AG10803 (cell line): ENCODE measurements at regions not wholly inside any gene's neighbourhood (a gene's known extent, or its start where the extent isn't known, plus 50 kb on each side); places are given as distances from the start of the nearest gene placed in this dataset.

Source experiments
- DNase-seq: peaks from one replicate; pipeline ENCODE4 v3.0.0; 2010; ENCODE audit warnings: low read depth
- H3K4me3 ChIP-seq: 2 replicates; pipeline ENCODE4 v1.5.1; 2011; ENCODE audit warnings: mild to moderate bottlenecking, low read length, control low read depth
- TF ChIP-seq, protein P1 (sequence below): conservative IDR thresholded peaks from 2 replicates; pipeline ENCODE4 v1.5.1; 2011; ENCODE audit warnings: mild to moderate bottlenecking, low read length, control low read depth, inconsistent platforms

DNA sequence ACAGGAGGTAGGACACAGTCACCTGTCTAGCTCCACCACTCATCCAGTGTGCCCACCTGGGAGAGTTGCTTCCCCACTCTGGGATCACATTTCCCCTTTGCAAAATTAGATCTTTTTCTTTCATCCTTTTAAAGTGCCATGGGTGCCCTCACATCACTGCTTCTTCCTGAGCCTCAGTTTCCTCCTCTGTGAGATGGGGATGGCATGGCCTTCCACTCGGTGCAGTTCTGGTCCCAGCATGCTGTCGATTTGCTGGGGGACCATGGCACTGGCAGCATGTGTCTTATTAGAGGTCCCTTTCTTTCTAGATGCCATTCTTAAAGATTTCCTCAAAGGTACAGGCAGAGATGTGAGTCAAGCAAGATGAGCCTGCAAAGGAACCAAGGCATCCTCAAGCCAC, 158.3 kb upstream of the ZMIZ1 start:
- no peak overlapping the region for H3K4me3 ChIP-seq
- no peak for DNase-seq
- TF ChIP-seq, protein P1, sequence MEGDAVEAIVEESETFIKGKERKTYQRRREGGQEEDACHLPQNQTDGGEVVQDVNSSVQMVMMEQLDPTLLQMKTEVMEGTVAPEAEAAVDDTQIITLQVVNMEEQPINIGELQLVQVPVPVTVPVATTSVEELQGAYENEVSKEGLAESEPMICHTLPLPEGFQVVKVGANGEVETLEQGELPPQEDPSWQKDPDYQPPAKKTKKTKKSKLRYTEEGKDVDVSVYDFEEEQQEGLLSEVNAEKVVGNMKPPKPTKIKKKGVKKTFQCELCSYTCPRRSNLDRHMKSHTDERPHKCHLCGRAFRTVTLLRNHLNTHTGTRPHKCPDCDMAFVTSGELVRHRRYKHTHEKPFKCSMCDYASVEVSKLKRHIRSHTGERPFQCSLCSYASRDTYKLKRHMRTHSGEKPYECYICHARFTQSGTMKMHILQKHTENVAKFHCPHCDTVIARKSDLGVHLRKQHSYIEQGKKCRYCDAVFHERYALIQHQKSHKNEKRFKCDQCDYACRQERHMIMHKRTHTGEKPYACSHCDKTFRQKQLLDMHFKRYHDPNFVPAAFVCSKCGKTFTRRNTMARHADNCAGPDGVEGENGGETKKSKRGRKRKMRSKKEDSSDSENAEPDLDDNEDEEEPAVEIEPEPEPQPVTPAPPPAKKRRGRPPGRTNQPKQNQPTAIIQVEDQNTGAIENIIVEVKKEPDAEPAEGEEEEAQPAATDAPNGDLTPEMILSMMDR, result no peak

DNA sequence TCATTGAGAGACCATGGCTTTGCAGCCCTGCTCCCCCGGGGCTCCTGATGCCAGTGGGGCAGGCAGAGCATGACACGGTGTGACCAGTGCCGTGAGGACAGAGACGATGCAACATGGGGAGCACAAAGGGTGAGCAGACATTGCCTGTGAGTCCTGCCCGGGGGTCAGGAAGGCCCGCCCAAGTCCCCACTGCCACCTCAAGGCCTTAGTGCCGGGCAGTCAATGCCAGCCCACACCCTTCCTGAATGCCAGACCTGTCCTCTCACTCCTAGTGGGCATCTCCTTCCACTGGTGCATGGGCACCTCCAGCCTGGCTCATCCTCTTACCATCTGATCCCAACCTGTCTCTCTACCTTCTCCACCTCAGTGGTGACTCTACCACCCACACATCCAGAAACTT, 157.9 kb upstream of the ZMIZ1 start:
- H3K4me3 ChIP-seq, result no peak overlapping the region
- DNase-seq, result no peak
- TF ChIP-seq, protein P1, result no peak

DNA sequence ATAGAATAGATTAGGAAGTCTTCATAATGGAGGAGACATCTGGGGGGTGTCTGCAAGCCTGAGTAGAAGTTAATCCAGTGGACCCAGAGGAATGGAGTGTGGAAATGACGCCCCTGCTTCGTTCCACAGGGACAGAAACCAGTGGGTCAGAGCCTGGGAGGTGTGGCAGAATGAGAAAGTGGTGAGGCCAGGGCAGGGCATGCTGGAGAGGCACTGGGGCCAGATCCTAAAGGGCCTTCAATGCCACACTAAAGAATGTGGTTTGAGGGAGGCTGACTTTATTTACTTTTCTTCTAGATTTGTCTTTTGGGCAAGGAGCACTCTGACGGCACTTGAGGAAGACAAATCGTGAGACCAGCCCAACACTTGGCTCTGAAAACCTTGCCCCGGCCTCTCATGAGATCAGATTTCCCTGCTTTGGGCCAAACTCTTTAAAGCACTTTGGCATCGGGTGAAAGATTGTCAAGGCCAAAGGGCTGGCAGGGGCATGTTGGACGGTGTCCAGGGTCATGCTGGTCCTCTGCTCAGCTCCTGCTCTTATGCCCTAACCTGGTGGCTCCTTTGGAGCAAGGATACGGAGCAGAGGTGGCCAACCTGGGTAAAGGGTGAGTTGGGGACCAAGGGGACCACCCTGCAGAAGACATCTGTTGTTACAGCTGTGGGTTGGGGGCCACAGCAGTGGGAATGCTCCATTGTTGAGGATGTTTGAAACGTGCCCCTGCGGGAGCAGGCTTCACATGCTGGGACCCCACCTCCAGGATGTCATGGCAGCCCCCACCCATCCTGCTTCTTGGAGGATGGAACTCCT, 157.0 kb upstream of the ZMIZ1 start:
- H3K4me3 ChIP-seq, result no peak overlapping the region
- TF ChIP-seq, protein P1, result no peak
- DNase-seq, result no peak

DNA sequence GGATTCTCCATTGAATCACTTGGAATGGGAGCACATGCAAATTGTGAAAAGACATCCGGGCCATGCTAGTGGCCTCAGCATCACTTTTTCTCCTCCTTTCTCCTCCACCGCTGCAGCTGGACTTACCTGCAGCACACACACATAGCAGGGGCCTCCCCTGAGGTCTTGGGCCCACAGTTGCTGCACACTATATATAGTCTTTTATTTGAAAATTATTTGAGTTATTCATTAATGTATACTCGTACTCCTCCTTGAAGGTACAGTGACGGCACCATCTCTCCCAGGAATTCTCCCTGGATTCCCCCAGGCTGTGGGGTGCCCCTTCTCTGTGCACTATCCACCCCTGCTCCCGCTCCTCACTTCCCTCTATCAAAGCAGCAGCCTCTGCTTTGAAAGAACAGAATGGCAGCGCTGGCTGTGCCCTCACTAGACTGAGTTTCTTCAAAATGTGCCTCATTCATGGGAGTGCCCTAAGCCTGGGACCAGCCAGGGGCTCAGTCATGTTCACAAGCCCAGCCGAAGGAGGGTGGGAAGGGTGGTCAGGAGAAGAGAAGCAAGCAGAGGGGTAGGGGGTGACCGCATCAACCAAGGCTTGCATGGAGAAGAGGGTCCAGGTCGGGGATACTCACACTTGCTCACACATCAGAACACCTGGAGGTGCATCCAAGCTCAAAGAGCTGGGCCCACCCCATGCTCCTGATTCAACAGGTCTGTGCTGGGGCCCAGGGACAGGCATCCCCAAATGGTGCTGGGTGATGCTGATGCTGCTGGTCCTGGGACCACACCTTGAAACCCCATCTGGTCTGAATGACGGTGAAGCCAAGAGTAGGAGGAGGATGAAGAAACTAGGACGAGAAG, 156.2 kb upstream of the ZMIZ1 start:
- DNase-seq, result no peak
- TF ChIP-seq, protein P1, result no peak
- H3K4me3 ChIP-seq, result no peak overlapping the region

DNA sequence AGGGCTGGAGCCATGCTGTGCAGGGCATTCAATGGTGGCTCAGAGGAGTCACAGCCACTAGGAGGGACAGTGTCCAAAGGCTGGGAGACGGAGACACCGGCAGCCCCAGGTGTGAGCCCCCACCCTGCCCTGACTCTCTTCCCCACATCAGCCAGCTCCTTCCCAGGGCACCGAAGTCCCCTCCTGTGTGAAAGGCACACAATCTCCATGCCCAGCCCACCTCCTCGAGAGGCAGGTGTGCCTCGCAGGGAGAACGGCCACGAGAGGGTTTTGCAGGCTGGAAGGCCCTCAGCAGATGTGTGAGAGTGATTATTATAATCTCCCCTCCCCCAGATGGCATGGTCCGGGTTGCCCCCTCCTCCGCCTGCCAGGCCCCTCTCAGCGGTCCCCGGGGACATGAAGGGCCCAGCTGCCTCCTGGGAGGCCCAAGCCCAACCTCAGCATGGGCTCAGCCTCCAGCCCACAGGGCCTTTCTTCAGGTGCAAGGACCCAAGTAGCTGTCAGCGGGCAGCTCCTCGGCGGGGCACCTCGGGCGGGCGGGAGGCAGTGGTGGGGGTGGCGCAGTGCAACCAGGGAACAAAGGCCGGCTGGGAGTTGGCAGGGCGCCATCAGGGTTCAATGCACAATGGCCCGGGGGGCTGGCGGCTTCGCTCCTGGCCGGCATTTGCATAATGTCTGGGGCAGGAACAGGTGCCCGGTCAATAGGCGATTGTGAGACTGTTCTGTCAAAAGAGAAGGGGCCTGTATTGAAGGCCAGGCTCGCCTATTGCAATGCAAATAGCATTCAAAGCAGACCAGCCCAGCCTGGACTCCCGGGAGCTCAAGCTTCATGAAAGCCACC, 155.3 kb upstream of the ZMIZ1 start:
- no peak for DNase-seq
- TF ChIP-seq, protein P1, result no peak
- H3K4me3 ChIP-seq, result no peak overlapping the region

DNA sequence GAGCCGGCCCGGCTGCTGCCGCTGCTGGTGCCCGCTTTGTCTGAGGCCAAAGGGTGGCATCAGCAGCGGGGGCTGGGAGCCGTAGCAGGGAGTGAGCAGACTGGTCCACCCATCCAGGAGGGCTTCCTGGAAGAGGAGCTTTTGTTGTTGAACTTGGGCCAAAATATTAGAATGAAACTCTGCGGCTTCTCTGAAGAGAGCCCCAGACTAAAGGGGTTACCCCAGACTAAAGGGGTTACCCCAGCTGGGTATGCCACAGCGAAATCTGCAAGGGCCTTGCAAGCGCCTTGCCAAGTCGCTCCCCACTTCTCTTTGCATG, 154.7 kb upstream of the ZMIZ1 start:
- no peak overlapping the region for H3K4me3 ChIP-seq
- TF ChIP-seq, protein P1, result no peak
- DNase-seq, result no peak
